NCI-H128 (cell line): ENCODE measurements at regions not wholly inside any gene's neighbourhood (a gene's known extent, or its start where the extent isn't known, plus 50 kb on each side); places are given as distances from the start of the nearest gene placed in this dataset.

Source experiments
- DNase-seq: peaks from one replicate; lab custom pipeline; 2025; ENCODE audit not compliant: unreplicated experiment; lab: John Stamatoyannopoulos, UW

GRCh38 chr4:120434756-120435155, 368.1 kb upstream of the MAD2L1 start:
- no peak for DNase-seq

GRCh38 chr4:120432301-120432860, 365.7 kb upstream of the MAD2L1 start:
- DNase-seq, result no peak

- no peak for DNase-seq
These were observed 364.5 kb upstream of the MAD2L1 start for GRCh38 chr4:120431180-120431579.

- DNase-seq, result no peak
These were observed 351.5 kb upstream of the MAD2L1 start for GRCh38 chr4:120418146-120418545.

GRCh38 chr4:120415896-120416295, 349.2 kb upstream of the MAD2L1 start:
- no peak for DNase-seq

- no peak for DNase-seq
These were observed 340.3 kb upstream of the MAD2L1 start for GRCh38 chr4:120406960-120407359.

- no peak for DNase-seq
These were observed 336.6 kb upstream of the MAD2L1 start for GRCh38 chr4:120403296-120403695.

GRCh38 chr4:120400441-120400840, 333.8 kb upstream of the MAD2L1 start:
- DNase-seq, result no peak

- DNase-seq, result no peak
These were observed 333.2 kb upstream of the MAD2L1 start for GRCh38 chr4:120399826-120400225.

- no peak for DNase-seq
These were observed 329.1 kb upstream of the MAD2L1 start for GRCh38 chr4:120395746-120396145.

- DNase-seq, result no peak
These were observed 289.2 kb upstream of the MAD2L1 start for GRCh38 chr4:120355881-120356280.

GRCh38 chr4:120354381-120354780, 287.7 kb upstream of the MAD2L1 start:
- DNase-seq, result no peak

- no peak for DNase-seq
These were observed 286.6 kb upstream of the MAD2L1 start for GRCh38 chr4:120353235-120353634.

GRCh38 chr4:120352739-120353138, 286.1 kb upstream of the MAD2L1 start:
- no peak for DNase-seq

GRCh38 chr4:120348948-120349347, 282.3 kb upstream of the MAD2L1 start:
- DNase-seq, result no peak

- DNase-seq, result no peak
These were observed 281.9 kb upstream of the MAD2L1 start for GRCh38 chr4:120348521-120348920.

- DNase-seq, result no peak
These were observed 265.1 kb upstream of the MAD2L1 start for GRCh38 chr4:120331486-120332370.

- no peak for DNase-seq
These were observed 262.7 kb upstream of the MAD2L1 start for GRCh38 chr4:120329386-120329785.

- no peak for DNase-seq
These were observed 260.6 kb upstream of the MAD2L1 start for GRCh38 chr4:120327276-120327675.

- DNase-seq, result no peak
These were observed 252.6 kb upstream of the MAD2L1 start for GRCh38 chr4:120319046-120319767.

- no peak for DNase-seq
These were observed 251.7 kb upstream of the MAD2L1 start for GRCh38 chr4:120318196-120318846.
